AG04449 (cell line): ENCODE measurements at regions not wholly inside any gene's neighbourhood (a gene's known extent, or its start where the extent isn't known, plus 50 kb on each side); places are given as distances from the start of the nearest gene placed in this dataset.
A peak's percentile ranks its signal among the peaks of the same experiment; 100 is the strongest.

Experiments used
- CTCF ChIA-PET: fragments of 350-600 bp; formaldehyde crosslinking; extraction: SDS; loops from one replicate; lab custom pipeline; 2021; ENCODE audit warnings: antibody characterized with exemption; lab: Yijun Ruan, JAX
- POLR2A ChIA-PET: fragments of 400-600, 350-600 bp; formaldehyde crosslinking; extraction: SDS; loops from one replicate; lab custom pipeline; 2020; ENCODE audit warnings: antibody characterized with exemption, inconsistent platforms; lab: Yijun Ruan, JAX
- DNase-seq: peaks from one replicate; pipeline ENCODE4 v3.0.0-alpha.2; 2010; ENCODE audit warnings: low read depth, low spot score
- H3K4me3 ChIP-seq: 2 replicates; pipeline ENCODE4 v1.5.1; 2011; ENCODE audit warnings: low read depth, mild to moderate bottlenecking, control low read depth, low read length
- CTCF ChIP-seq: IDR thresholded peaks from one replicate; pipeline ENCODE4 v1.5.1; 2011; ENCODE audit warnings: mild to moderate bottlenecking, moderate library complexity, low read length, control low read depth, inconsistent platforms; ENCODE audit not compliant: insufficient read depth; ENCODE audit errors: missing control alignments

GRCh38 chr14:59013672-59014298 is 174.7 kb upstream of the DAAM1 start:
- no peak for TF ChIP-seq CTCF
- CTCF ChIA-PET: interaction anchor here (2.5 kb wide), 1 partner anchor 374 kb away, joined by 12 read pairs; no protein-coding TSS in a partner anchor
- no peak overlapping the region for H3K4me3 ChIP-seq
- no peak for DNase-seq
- POLR2A ChIA-PET: no interaction called here

- ChIA-PET POLR2A (no interaction called here), CTCF (interaction anchor here (2.5 kb wide), 1 partner anchor 376 kb away, joined by 12 read pairs; no protein-coding TSS in a partner anchor)
- H3K4me3 ChIP-seq: no peak overlapping the region
- no peak for DNase-seq
- TF ChIP-seq CTCF: no peak
Measured at GRCh38 chr14:59015482-59015881, 173.0 kb upstream of the DAAM1 start.

- POLR2A ChIA-PET: no interaction called here
Measured at GRCh38 chr14:59017285-59017965, 171.0 kb upstream of the DAAM1 start.

GRCh38 chr14:59018460-59018859 is 170.0 kb upstream of the DAAM1 start:
- CTCF ChIA-PET: interaction anchor here (1.0 to 3.8 kb wide), 3 partner anchors 9 to 517 kb away, joined by 4 to 17 read pairs (median 14); no protein-coding TSS in a partner anchor
- no peak for TF ChIP-seq CTCF
- H3K4me3 ChIP-seq: no peak overlapping the region
- DNase-seq: no peak
- POLR2A ChIA-PET: no interaction called here

More at GRCh38 chr14:59017285-59017965, 171.0 kb upstream of the DAAM1 start:
- no peak for DNase-seq
- CTCF ChIA-PET: no interaction called here
- H3K4me3 ChIP-seq: no peak overlapping the region
- TF ChIP-seq CTCF: no peak

- CTCF ChIA-PET: interaction anchor here (1.0 to 3.8 kb wide), 4 partner anchors 9 to 518 kb away, joined by 4 to 17 read pairs (median 12); no protein-coding TSS in a partner anchor
- POLR2A ChIA-PET: no interaction called here
- peak; percentile 8 for TF ChIP-seq CTCF
- no peak for DNase-seq
- H3K4me3 ChIP-seq: no peak overlapping the region
Measured at GRCh38 chr14:59018978-59019377, 169.5 kb upstream of the DAAM1 start.

GRCh38 chr14:59020382-59020781 is 168.1 kb upstream of the DAAM1 start:
- H3K4me3 ChIP-seq: no peak overlapping the region
- peak; percentile 41 for TF ChIP-seq CTCF
- ChIA-PET POLR2A (no interaction called here), CTCF (interaction anchor here (0.8 to 3.8 kb wide), 19 partner anchors 8 to 519 kb away, joined by 3 to 17 read pairs (median 4); no protein-coding TSS in a partner anchor)
- no peak for DNase-seq
